HAP-1 (cell line): ENCODE measurements at regions not wholly inside any gene's neighbourhood (a gene's known extent, or its start where the extent isn't known, plus 50 kb on each side); places are given as distances from the start of the nearest gene placed in this dataset.

Experiments
- DNase-seq, 2 experiments: peaks; one replicate each; pipeline ENCODE4 v3.0.0-alpha.2; 2016 to 2020; ENCODE audit warnings: low spot score in 2 of 2
- H3K27me3 ChIP-seq: fragments of 250-450 bp; sonication (Bioruptor Pico); 2 replicates; pipeline ENCODE4 v1.5.1; 2020; ENCODE audit warnings: low read depth, mild to moderate bottlenecking, moderate library complexity
- H3K36me3 ChIP-seq: fragments of 250-450 bp; sonication (Bioruptor Pico); replicated peaks from 2 replicates; pipeline ENCODE4 v1.5.1; 2020; ENCODE audit warnings: mild to moderate bottlenecking
- H3K4me1 ChIP-seq: fragments of 250-450 bp; sonication (Bioruptor Pico); 2 replicates; pipeline ENCODE4 v1.5.1; 2020; ENCODE audit warnings: mild to moderate bottlenecking
- H3K4me3 ChIP-seq: fragments of 250-450 bp; sonication (Bioruptor Pico); 2 replicates; pipeline ENCODE4 v1.5.1; 2020; ENCODE audit warnings: mild to moderate bottlenecking, moderate library complexity
- H3K9me3 ChIP-seq: fragments of 250-450 bp; sonication (Bioruptor Pico); 2 replicates; pipeline ENCODE4 v1.5.1; 2020; ENCODE audit warnings: mild to moderate bottlenecking, moderate library complexity
- in situ Hi-C: fragments of 300-500 bp; cut with MboI; formaldehyde crosslinking; loops from 3 replicates; pipeline ENCODE4 v1.14.3; 2020; ENCODE audit warnings: low sequenced_read_pairs, inconsistent platforms, mixed read lengths

GRCh38 chr4:79516114-79516513, 108.1 kb upstream of the GK2 start:
- H3K36me3 ChIP-seq = no peaks in the 10 kb centered on the region
- no peak for DNase-seq
- no peaks in the 10 kb centered on the region; the same call in 1 of the 2 replicates for H3K27me3 ChIP-seq
- no peaks in the 10 kb centered on the region for H3K4me1 ChIP-seq
- no peak overlapping the region for H3K4me3 ChIP-seq
- no peaks in the 10 kb centered on the region for H3K9me3 ChIP-seq
- in situ Hi-C loops = no loop called here

GRCh38 chr4:79514621-79515329, 106.7 kb upstream of the GK2 start:
- no peak overlapping the region for H3K4me3 ChIP-seq
- no peaks in the 10 kb centered on the region for H3K9me3 ChIP-seq
- DNase-seq = no peak
- no peaks in the 10 kb centered on the region for H3K4me1 ChIP-seq
- in situ Hi-C loops = no loop called here
- H3K27me3 ChIP-seq = no peaks in the 10 kb centered on the region; the same call in 1 of the 2 replicates
- H3K36me3 ChIP-seq = no peaks in the 10 kb centered on the region

GRCh38 chr4:79513576-79513975, 105.5 kb upstream of the GK2 start:
- Histone ChIP-seq H3K4me3 (no peak overlapping the region), H3K9me3 (no peaks in the 10 kb centered on the region), H3K27me3 (no peaks in the 10 kb centered on the region; the same call in 1 of the 2 replicates), H3K36me3 (no peaks in the 10 kb centered on the region), H3K4me1 (no peaks in the 10 kb centered on the region)
- in situ Hi-C loops = no loop called here
- DNase-seq = no peak

GRCh38 chr4:79512363-79512762, 104.3 kb upstream of the GK2 start:
- DNase-seq = no peak
- no peaks in the 10 kb centered on the region for H3K9me3 ChIP-seq
- no peak overlapping the region for H3K4me3 ChIP-seq
- no peaks in the 10 kb centered on the region; the same call in 1 of the 2 replicates for H3K27me3 ChIP-seq
- H3K4me1 ChIP-seq = no peaks in the 10 kb centered on the region
- no peaks in the 10 kb centered on the region for H3K36me3 ChIP-seq
- in situ Hi-C loops = no loop called here

- in situ Hi-C loops = no loop called here
- no peaks in the 10 kb centered on the region for H3K9me3 ChIP-seq
- no peaks in the 10 kb centered on the region for H3K27me3 ChIP-seq
- H3K36me3 ChIP-seq = no peaks in the 10 kb centered on the region
- no peak overlapping the region for H3K4me3 ChIP-seq
- H3K4me1 ChIP-seq = no peaks in the 10 kb centered on the region
- DNase-seq = no peak
Observed at GRCh38 chr4:79502081-79502480, 94.1 kb upstream of the GK2 start.

- no peaks in the 10 kb centered on the region for H3K4me1 ChIP-seq
- no peaks in the 10 kb centered on the region for H3K27me3 ChIP-seq
- H3K9me3 ChIP-seq = no peaks in the 10 kb centered on the region
- no peak for DNase-seq
- H3K36me3 ChIP-seq = no peaks in the 10 kb centered on the region
- in situ Hi-C loops = no loop called here
- H3K4me3 ChIP-seq = no peak overlapping the region
Observed at GRCh38 chr4:79498282-79498681, 90.3 kb upstream of the GK2 start.

- in situ Hi-C loops = no loop called here
- H3K27me3 ChIP-seq = no peaks in the 10 kb centered on the region
- no peaks in the 10 kb centered on the region for H3K36me3 ChIP-seq
- no peaks in the 10 kb centered on the region for H3K9me3 ChIP-seq
- H3K4me3 ChIP-seq = no peak overlapping the region
- DNase-seq = no peak
- no peaks in the 10 kb centered on the region for H3K4me1 ChIP-seq
Observed at GRCh38 chr4:79497001-79497400, 89.0 kb upstream of the GK2 start.

GRCh38 chr4:79495447-79495846, 87.4 kb upstream of the GK2 start:
- Histone ChIP-seq H3K4me1 (no peaks in the 10 kb centered on the region), H3K36me3 (no peaks in the 10 kb centered on the region), H3K9me3 (no peaks in the 10 kb centered on the region), H3K27me3 (no peaks in the 10 kb centered on the region), H3K4me3 (no peak overlapping the region)
- in situ Hi-C loops = no loop called here
- DNase-seq = no peak

- no peaks in the 10 kb centered on the region for H3K27me3 ChIP-seq
- no peaks in the 10 kb centered on the region for H3K9me3 ChIP-seq
- in situ Hi-C loops = no loop called here
- DNase-seq = no peak
- H3K36me3 ChIP-seq = no peaks in the 10 kb centered on the region
- no peaks in the 10 kb centered on the region for H3K4me1 ChIP-seq
- no peak overlapping the region for H3K4me3 ChIP-seq
Observed at GRCh38 chr4:79492148-79492547, 84.1 kb upstream of the GK2 start.

GRCh38 chr4:79489506-79489905, 81.5 kb upstream of the GK2 start:
- DNase-seq = no peak
- H3K36me3 ChIP-seq = no peaks in the 10 kb centered on the region
- H3K4me1 ChIP-seq = no peaks in the 10 kb centered on the region
- no peaks in the 10 kb centered on the region for H3K9me3 ChIP-seq
- no peak overlapping the region for H3K4me3 ChIP-seq
- no peaks in the 10 kb centered on the region for H3K27me3 ChIP-seq
- in situ Hi-C loops = no loop called here

- H3K4me1 ChIP-seq = no peaks in the 10 kb centered on the region
- H3K27me3 ChIP-seq = no peaks in the 10 kb centered on the region
- no peaks in the 10 kb centered on the region for H3K36me3 ChIP-seq
- H3K4me3 ChIP-seq = no peak overlapping the region
- in situ Hi-C loops = no loop called here
- no peak for DNase-seq
- H3K9me3 ChIP-seq = no peaks in the 10 kb centered on the region
Observed at GRCh38 chr4:79476196-79476595, 68.2 kb upstream of the GK2 start.

GRCh38 chr4:79473439-79473724, 65.4 kb upstream of the GK2 start:
- no peaks in the 10 kb centered on the region for H3K36me3 ChIP-seq
- no peaks in the 10 kb centered on the region for H3K4me1 ChIP-seq
- H3K4me3 ChIP-seq = no peak overlapping the region
- in situ Hi-C loops = no loop called here
- no peaks in the 10 kb centered on the region for H3K27me3 ChIP-seq
- H3K9me3 ChIP-seq = no peaks in the 10 kb centered on the region
- DNase-seq = no peak

- Histone ChIP-seq H3K4me1 (no peaks in the 10 kb centered on the region), H3K9me3 (no peaks in the 10 kb centered on the region), H3K36me3 (no peaks in the 10 kb centered on the region), H3K27me3 (no peaks in the 10 kb centered on the region), H3K4me3 (no peak overlapping the region)
- no peak for DNase-seq
- in situ Hi-C loops = no loop called here
Observed at GRCh38 chr4:79472693-79473438, 64.8 kb upstream of the GK2 start.

GRCh38 chr4:79472036-79472435, 64.0 kb upstream of the GK2 start:
- H3K27me3 ChIP-seq = no peaks in the 10 kb centered on the region
- H3K4me1 ChIP-seq = no peaks in the 10 kb centered on the region
- H3K9me3 ChIP-seq = no peaks in the 10 kb centered on the region
- no peaks in the 10 kb centered on the region for H3K36me3 ChIP-seq
- H3K4me3 ChIP-seq = no peak overlapping the region
- in situ Hi-C loops = no loop called here
- DNase-seq = no peak
